H9 (cell line): ENCODE measurements at regions not wholly inside any gene's neighbourhood (a gene's known extent, or its start where the extent isn't known, plus 50 kb on each side); places are given as distances from the start of the nearest gene placed in this dataset.

ENCODE experiments used
- DNase-seq: peaks from one replicate; pipeline ENCODE4 v3.0.0-alpha.2; 2017
- H2AFZ ChIP-seq: one replicate; pipeline ENCODE4 v1.6.1; 2013; ENCODE audit warnings: mild to moderate bottlenecking, low read length, control low read depth, moderate library complexity
- H2AK5ac ChIP-seq: 2 replicates; pipeline ENCODE4 v1.6.1; 2013; ENCODE audit warnings: low read length, control low read depth, mixed read lengths; ENCODE audit not compliant: insufficient read length
- H2BK120ac ChIP-seq: one replicate; pipeline ENCODE4 v1.6.1; 2013; ENCODE audit warnings: low read depth, mild to moderate bottlenecking, low read length, control low read depth, inconsistent platforms; ENCODE audit not compliant: poor library complexity, severe bottlenecking
- H2BK12ac ChIP-seq: 2 replicates; pipeline ENCODE4 v1.6.1; 2013; ENCODE audit warnings: low read length, control low read depth, mixed read lengths, low read depth; ENCODE audit not compliant: insufficient read length
- H2BK15ac ChIP-seq: 2 replicates; pipeline ENCODE4 v1.6.1; 2013; ENCODE audit warnings: low read depth, low read length, control low read depth
- H2BK20ac ChIP-seq: one replicate; pipeline ENCODE4 v1.6.1; 2013; ENCODE audit warnings: low read depth, mild to moderate bottlenecking, low read length, control low read depth, inconsistent platforms; ENCODE audit not compliant: poor library complexity, severe bottlenecking
- H2BK5ac ChIP-seq: 2 replicates; pipeline ENCODE4 v1.6.1; 2013; ENCODE audit warnings: low read length, control low read depth, mixed read lengths; ENCODE audit not compliant: insufficient read length
- H3K14ac ChIP-seq: 2 replicates; pipeline ENCODE4 v1.6.1; 2013; ENCODE audit warnings: low read length, control low read depth; ENCODE audit not compliant: insufficient read depth
- H3K18ac ChIP-seq: 2 replicates; pipeline ENCODE4 v1.6.1; 2013; ENCODE audit warnings: low read depth, mild to moderate bottlenecking, mixed read lengths, low read length, control low read depth; ENCODE audit not compliant: insufficient read length
- H3K23ac ChIP-seq: 2 replicates; pipeline ENCODE4 v1.6.1; 2013; ENCODE audit warnings: low read length, control low read depth, mixed read lengths, low read depth; ENCODE audit not compliant: insufficient read length
- H3K23me2 ChIP-seq: 2 replicates; pipeline ENCODE4 v1.6.1; 2013; ENCODE audit warnings: low read depth, mild to moderate bottlenecking, mixed read lengths, low read length, control low read depth; ENCODE audit not compliant: insufficient read length, poor library complexity, severe bottlenecking
- H3K27ac ChIP-seq: 2 replicates; pipeline ENCODE4 v1.5.1; 2013; ENCODE audit warnings: low read length, control low read depth, mixed read lengths, low read depth; ENCODE audit not compliant: insufficient read length
- H3K27me3 ChIP-seq: 2 replicates; pipeline ENCODE4 v1.6.1; 2013; ENCODE audit warnings: low read length, control low read depth, inconsistent platforms; ENCODE audit not compliant: insufficient read depth
- H3K4ac ChIP-seq: 2 replicates; pipeline ENCODE4 v1.6.1; 2013; ENCODE audit warnings: low read depth, mild to moderate bottlenecking, control low read depth, inconsistent platforms, low read length, moderate library complexity
- H3K4me1 ChIP-seq: 2 replicates; pipeline ENCODE4 v1.6.1; 2013; ENCODE audit warnings: low read length, control low read depth, inconsistent platforms; ENCODE audit not compliant: insufficient read depth
- H3K4me2 ChIP-seq: 2 replicates; pipeline ENCODE4 v1.6.1; 2013; ENCODE audit warnings: low read length, control low read depth, mixed read lengths; ENCODE audit not compliant: insufficient read length, insufficient read depth
- H3K56ac ChIP-seq: 2 replicates; pipeline ENCODE4 v1.6.1; 2013; ENCODE audit warnings: low read depth, mild to moderate bottlenecking, mixed read lengths, low read length, control low read depth; ENCODE audit not compliant: insufficient read length
- H3K79me1 ChIP-seq: 2 replicates; pipeline ENCODE4 v1.6.1; 2013; ENCODE audit warnings: low read depth, mild to moderate bottlenecking, moderate library complexity, low read length, control low read depth, inconsistent platforms; ENCODE audit not compliant: insufficient read depth, poor library complexity, severe bottlenecking
- H3K79me2 ChIP-seq: 2 replicates; pipeline ENCODE4 v1.6.1; 2013; ENCODE audit warnings: low read length, control low read depth, inconsistent platforms; ENCODE audit not compliant: insufficient read depth
- H3K9ac ChIP-seq: 2 replicates; pipeline ENCODE4 v1.6.1; 2013; ENCODE audit warnings: low read length, control low read depth, mixed read lengths; ENCODE audit not compliant: insufficient read length; ENCODE audit errors: extremely low read depth
- H3K9me3 ChIP-seq: one replicate; pipeline ENCODE4 v1.6.1; 2013; ENCODE audit warnings: low read depth, low read length, inconsistent platforms; ENCODE audit not compliant: control insufficient read depth
- H3T11ph ChIP-seq: one replicate; pipeline ENCODE4 v1.6.1; 2013; ENCODE audit warnings: mild to moderate bottlenecking, low read length, control low read depth, inconsistent platforms
- H4K20me1 ChIP-seq: one replicate; pipeline ENCODE4 v1.6.1; 2013; ENCODE audit not compliant: control insufficient read depth, insufficient read length, insufficient read depth
- H4K5ac ChIP-seq: 2 replicates; pipeline ENCODE4 v1.6.1; 2013; ENCODE audit warnings: low read depth, mild to moderate bottlenecking, mixed read lengths, low read length, control low read depth; ENCODE audit not compliant: insufficient read length
- H4K8ac ChIP-seq: replicated peaks from 2 replicates; pipeline ENCODE4 v1.6.1; 2013; ENCODE audit warnings: low read length, control low read depth, mixed read lengths, low read depth; ENCODE audit not compliant: insufficient read length
- H4K91ac ChIP-seq: 2 replicates; pipeline ENCODE4 v1.6.1; 2013; ENCODE audit warnings: low read depth, mild to moderate bottlenecking, moderate library complexity, mixed read lengths, low read length, control low read depth; ENCODE audit not compliant: insufficient read length
- H3K27ac Mint-ChIP-seq, 3 experiments: 2 replicates in 2 of 3; 3 replicates in 1 of 3; pipeline ENCODE4 v1.8.0; 2020 to 2021; ENCODE audit warnings: mixed read lengths in 3 of 3, mild to moderate bottlenecking in 1 of 3, moderate library complexity in 1 of 3
- H3K27me3 Mint-ChIP-seq: 2 replicates; pipeline ENCODE4 v1.8.0; 2021; ENCODE audit warnings: low read depth, mild to moderate bottlenecking, moderate library complexity, mixed read lengths
- H3K36me3 Mint-ChIP-seq, 3 experiments: 2 replicates in 2 of 3; 3 replicates in 1 of 3; pipeline ENCODE4 v1.8.0; 2020 to 2021; ENCODE audit warnings: low read depth in 3 of 3, mixed read lengths in 3 of 3; ENCODE audit not compliant: insufficient read depth in 1 of 3
- H3K4me1 Mint-ChIP-seq, 2 experiments: 2 replicates each; pipeline ENCODE4 v1.8.0; 2020; ENCODE audit warnings: mixed read lengths in 2 of 2
- H3K4me3 Mint-ChIP-seq, 2 experiments: 2 replicates in 1 of 2; 3 replicates in 1 of 2; pipeline ENCODE4 v1.8.0; 2020 to 2021; ENCODE audit warnings: mild to moderate bottlenecking in 2 of 2, mixed read lengths in 2 of 2, moderate library complexity in 1 of 2
- H3K9me3 Mint-ChIP-seq, 2 experiments: 2 replicates in 1 of 2; 3 replicates in 1 of 2; pipeline ENCODE4 v1.8.0; 2020; ENCODE audit warnings: mild to moderate bottlenecking in 2 of 2, mixed read lengths in 2 of 2, moderate library complexity in 1 of 2
- WGBS: extraction: QIAGEN DNeasy Blood & Tissue Kit; methylation state at CpG from one replicate; pipeline ENCODE4 v1.1.7; 2013; ENCODE audit warnings: missing lambda C conversion rate, low lambda C conversion rate, mixed read lengths; ENCODE audit not compliant: insufficient read length; ENCODE audit errors: extremely low coverage; 5-methylcytosine and 5-hydroxymethylcytosine counted together
- TF ChIP-seq, protein P1 (sequence below): fragments of 200-600 bp; sonication (generic); conservative IDR thresholded peaks from 3 replicates; pipeline ENCODE4 v1.8.0; 2021; ENCODE audit warnings: antibody characterized with exemption, mild to moderate bottlenecking

DNA sequence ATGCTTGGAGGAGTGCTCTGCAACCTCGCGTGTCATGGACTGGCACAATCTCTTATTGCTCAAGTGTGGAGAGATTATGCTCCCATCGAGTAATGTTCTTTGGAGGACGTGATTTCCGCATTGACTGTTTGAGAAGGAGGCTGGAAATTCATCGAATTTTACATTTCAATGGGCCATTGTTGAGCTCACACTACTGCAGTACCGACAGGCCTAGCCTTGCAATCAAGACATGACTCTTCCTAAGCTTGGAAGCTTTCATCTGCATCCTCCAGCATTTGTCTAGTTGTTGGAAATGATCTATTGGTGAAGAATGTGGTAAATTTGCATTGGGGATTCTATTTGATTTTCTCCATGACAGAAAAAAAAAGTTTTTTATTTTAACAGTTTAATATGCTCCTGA is 156.8 kb downstream of the FZD1 start:
- Histone ChIP-seq H3K79me1 (no peaks in the 10 kb centered on the region), H3K9ac (no peak overlapping the region), H2BK5ac (no peak overlapping the region), H4K91ac (no peak overlapping the region), H3K27me3 (no peaks in the 10 kb centered on the region), H3K27ac (no peak overlapping the region), H3K23ac (no peak overlapping the region), H2BK120ac (no peak overlapping the region), H4K20me1 (no peaks in the 10 kb centered on the region), H3K56ac (no peak overlapping the region), H3K4me1 (peaks cover 3% of the 10 kb centered on the region; the same call in 1 of the 2 replicates), H3K9me3 (no peaks in the 10 kb centered on the region), H3K4me2 (no peak overlapping the region), H3K79me2 (no peaks in the 10 kb centered on the region), H2AK5ac (no peak overlapping the region), H2AFZ (no peak overlapping the region), H4K8ac (no peak overlapping the region), H3T11ph (no peak overlapping the region), H3K23me2 (no peaks in the 10 kb centered on the region), H2BK15ac (no peak overlapping the region), H3K18ac (no peak overlapping the region), H4K5ac (no peak overlapping the region), H2BK12ac (no peak overlapping the region), H3K4ac (no peak overlapping the region), H3K14ac (no peak overlapping the region), H2BK20ac (no peak overlapping the region)
- Mint-ChIP-seq H3K9me3 (no peaks in the 10 kb centered on the region), H3K4me1 (peaks cover 19 to 23% of the 10 kb centered on the region in 2 experiments), H3K4me3 (no peak overlapping the region; a peak in 1 of 5 replicates), H3K36me3 (no peaks in the 10 kb centered on the region), H3K27ac (no peak overlapping the region; a peak in 1 of 7 replicates), H3K27me3 (peaks cover 11% of the 10 kb centered on the region)
- DNase-seq, result peak; percentile 41
- no CpG with 5 or more reads among the region's 7 CpGs for WGBS
- TF ChIP-seq, protein P1, sequence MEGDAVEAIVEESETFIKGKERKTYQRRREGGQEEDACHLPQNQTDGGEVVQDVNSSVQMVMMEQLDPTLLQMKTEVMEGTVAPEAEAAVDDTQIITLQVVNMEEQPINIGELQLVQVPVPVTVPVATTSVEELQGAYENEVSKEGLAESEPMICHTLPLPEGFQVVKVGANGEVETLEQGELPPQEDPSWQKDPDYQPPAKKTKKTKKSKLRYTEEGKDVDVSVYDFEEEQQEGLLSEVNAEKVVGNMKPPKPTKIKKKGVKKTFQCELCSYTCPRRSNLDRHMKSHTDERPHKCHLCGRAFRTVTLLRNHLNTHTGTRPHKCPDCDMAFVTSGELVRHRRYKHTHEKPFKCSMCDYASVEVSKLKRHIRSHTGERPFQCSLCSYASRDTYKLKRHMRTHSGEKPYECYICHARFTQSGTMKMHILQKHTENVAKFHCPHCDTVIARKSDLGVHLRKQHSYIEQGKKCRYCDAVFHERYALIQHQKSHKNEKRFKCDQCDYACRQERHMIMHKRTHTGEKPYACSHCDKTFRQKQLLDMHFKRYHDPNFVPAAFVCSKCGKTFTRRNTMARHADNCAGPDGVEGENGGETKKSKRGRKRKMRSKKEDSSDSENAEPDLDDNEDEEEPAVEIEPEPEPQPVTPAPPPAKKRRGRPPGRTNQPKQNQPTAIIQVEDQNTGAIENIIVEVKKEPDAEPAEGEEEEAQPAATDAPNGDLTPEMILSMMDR, result no peak
